ENCODE measurements at regions not wholly inside any gene's neighbourhood (a gene's known extent, or its start where the extent isn't known, plus 50 kb on each side); places are given as distances from the start of the nearest gene placed in this dataset.

GRCh38 chr1:81327743-81328142 is 473.0 kb upstream of the ADGRL2 start:
- Mint-ChIP-seq H3K4me3 (no peak overlapping the region), H3K36me3 (no peaks in the 10 kb centered on the region), H3K27me3 (no peaks in the 10 kb centered on the region), H3K27ac (no peak overlapping the region), H3K4me1 (no peaks in the 10 kb centered on the region), H3K9me3 (peaks cover 0 to 4% (median 0%) of the 10 kb centered on the region in 7 donors)
- DNase-seq (no peak), ATAC-seq (ENCODE audit: low read depth in 2 of 2) (no peak)

GRCh38 chr1:81327103-81327710 is 473.5 kb upstream of the ADGRL2 start:
- Mint-ChIP-seq H3K27ac (no peak overlapping the region), H3K9me3 (peaks cover 0 to 4% (median 0%) of the 10 kb centered on the region in 7 donors), H3K36me3 (no peaks in the 10 kb centered on the region), H3K4me3 (no peak overlapping the region), H3K27me3 (no peaks in the 10 kb centered on the region), H3K4me1 (no peaks in the 10 kb centered on the region)
- DNase-seq (no peak), ATAC-seq (ENCODE audit: low read depth in 2 of 2) (no peak)

GRCh38 chr1:81326212-81326611 is 474.5 kb upstream of the ADGRL2 start:
- no peak overlapping the region for H3K27ac Mint-ChIP-seq
- H3K36me3 Mint-ChIP-seq: no peaks in the 10 kb centered on the region
- DNase-seq (no peak), ATAC-seq (ENCODE audit: low read depth in 2 of 2) (no peak)
- no peaks in the 10 kb centered on the region for H3K27me3 Mint-ChIP-seq
- no peaks in the 10 kb centered on the region for H3K4me1 Mint-ChIP-seq
- H3K9me3 Mint-ChIP-seq: peaks cover 0 to 4% (median 0%) of the 10 kb centered on the region in 7 donors
- no peak overlapping the region for H3K4me3 Mint-ChIP-seq

GRCh38 chr1:81325397-81325796 is 475.3 kb upstream of the ADGRL2 start:
- no peak for DNase-seq
- Mint-ChIP-seq H3K4me1 (no peaks in the 10 kb centered on the region), H3K36me3 (no peaks in the 10 kb centered on the region), H3K27ac (no peak overlapping the region), H3K4me3 (no peak overlapping the region), H3K9me3 (peaks cover 0 to 4% (median 0%) of the 10 kb centered on the region in 7 donors), H3K27me3 (no peaks in the 10 kb centered on the region)
- ATAC-seq (ENCODE audit: low read depth in 2 of 2): no peak

- no peak for DNase-seq
- no peak overlapping the region for H3K27ac Mint-ChIP-seq
- H3K36me3 Mint-ChIP-seq: no peaks in the 10 kb centered on the region
- H3K4me1 Mint-ChIP-seq: no peaks in the 10 kb centered on the region
- H3K9me3 Mint-ChIP-seq: peaks cover 0 to 4% (median 0%) of the 10 kb centered on the region in 7 donors
- H3K27me3 Mint-ChIP-seq: no peaks in the 10 kb centered on the region
- no peak overlapping the region for H3K4me3 Mint-ChIP-seq
- no peak for ATAC-seq (ENCODE audit: low read depth in 2 of 2)
Measured at GRCh38 chr1:81323862-81324261, 476.9 kb upstream of the ADGRL2 start.

GRCh38 chr1:81317191-81317590 is 483.5 kb upstream of the ADGRL2 start:
- DNase-seq (no peak), ATAC-seq (ENCODE audit: low read depth in 2 of 2) (no peak)
- H3K9me3 Mint-ChIP-seq: no peaks in the 10 kb centered on the region
- no peak overlapping the region for H3K27ac Mint-ChIP-seq
- H3K27me3 Mint-ChIP-seq: no peaks in the 10 kb centered on the region
- no peaks in the 10 kb centered on the region for H3K4me1 Mint-ChIP-seq
- H3K4me3 Mint-ChIP-seq: no peak overlapping the region
- H3K36me3 Mint-ChIP-seq: no peaks in the 10 kb centered on the region

GRCh38 chr1:81314513-81315233 is 486.1 kb upstream of the ADGRL2 start:
- no peaks in the 10 kb centered on the region for H3K36me3 Mint-ChIP-seq
- DNase-seq: no peak
- no peak overlapping the region for H3K27ac Mint-ChIP-seq

GRCh38 chr1:81313289-81313688 is 487.4 kb upstream of the ADGRL2 start:
- ATAC-seq (ENCODE audit: low read depth in 2 of 2) (no peak), DNase-seq (no peak)
- no peak overlapping the region for H3K4me3 Mint-ChIP-seq

More at GRCh38 chr1:81314513-81315233, 486.1 kb upstream of the ADGRL2 start:
- ATAC-seq (ENCODE audit: low read depth in 2 of 2): no peak
- no peaks in the 10 kb centered on the region for H3K27me3 Mint-ChIP-seq
- H3K4me1 Mint-ChIP-seq: no peaks in the 10 kb centered on the region
- H3K4me3 Mint-ChIP-seq: no peak overlapping the region
- no peaks in the 10 kb centered on the region for H3K9me3 Mint-ChIP-seq

GRCh38 chr1:81312272-81312754 is 488.4 kb upstream of the ADGRL2 start:
- DNase-seq (no peak), ATAC-seq (ENCODE audit: low read depth in 2 of 2) (no peak)
- Mint-ChIP-seq H3K27ac (no peak overlapping the region), H3K27me3 (no peaks in the 10 kb centered on the region), H3K36me3 (no peaks in the 10 kb centered on the region), H3K9me3 (no peaks in the 10 kb centered on the region), H3K4me3 (no peak overlapping the region), H3K4me1 (no peaks in the 10 kb centered on the region)

More at GRCh38 chr1:81313289-81313688, 487.4 kb upstream of the ADGRL2 start:
- no peaks in the 10 kb centered on the region for H3K9me3 Mint-ChIP-seq
- no peak overlapping the region for H3K27ac Mint-ChIP-seq
- no peaks in the 10 kb centered on the region for H3K27me3 Mint-ChIP-seq
- no peaks in the 10 kb centered on the region for H3K4me1 Mint-ChIP-seq
- H3K36me3 Mint-ChIP-seq: no peaks in the 10 kb centered on the region

- Mint-ChIP-seq H3K9me3 (no peaks in the 10 kb centered on the region), H3K4me1 (no peaks in the 10 kb centered on the region), H3K27me3 (no peaks in the 10 kb centered on the region), H3K36me3 (no peaks in the 10 kb centered on the region), H3K4me3 (no peak overlapping the region), H3K27ac (no peak overlapping the region)
- DNase-seq (no peak), ATAC-seq (ENCODE audit: low read depth in 2 of 2) (no peak)
Measured at GRCh38 chr1:81310250-81310649, 490.5 kb upstream of the ADGRL2 start.

- no peak overlapping the region for H3K27ac Mint-ChIP-seq
- H3K27me3 Mint-ChIP-seq: no peaks in the 10 kb centered on the region
- H3K36me3 Mint-ChIP-seq: no peaks in the 10 kb centered on the region
Measured at GRCh38 chr1:81308191-81308590, 492.5 kb upstream of the ADGRL2 start.

GRCh38 chr1:81307786-81308185 is 492.9 kb upstream of the ADGRL2 start:
- no peak for DNase-seq
- Mint-ChIP-seq H3K27ac (no peak overlapping the region), H3K9me3 (peaks cover 0 to 5% (median 0%) of the 10 kb centered on the region in 7 donors), H3K4me3 (no peak overlapping the region), H3K36me3 (no peaks in the 10 kb centered on the region), H3K4me1 (no peaks in the 10 kb centered on the region), H3K27me3 (no peaks in the 10 kb centered on the region)
- ATAC-seq (ENCODE audit: low read depth in 2 of 2): no peak

More at GRCh38 chr1:81308191-81308590, 492.5 kb upstream of the ADGRL2 start:
- H3K4me1 Mint-ChIP-seq: no peaks in the 10 kb centered on the region
- no peak for ATAC-seq (ENCODE audit: low read depth in 2 of 2)
- no peak overlapping the region for H3K4me3 Mint-ChIP-seq
- H3K9me3 Mint-ChIP-seq: peaks cover 0 to under 1% (median 0%) of the 10 kb centered on the region in 7 donors
- DNase-seq: no peak

GRCh38 chr1:81305997-81306452 is 494.7 kb upstream of the ADGRL2 start:
- Mint-ChIP-seq H3K27me3 (no peaks in the 10 kb centered on the region), H3K9me3 (peaks cover 0 to 5% (median 0%) of the 10 kb centered on the region in 7 donors), H3K4me1 (no peaks in the 10 kb centered on the region), H3K36me3 (no peaks in the 10 kb centered on the region), H3K4me3 (no peak overlapping the region), H3K27ac (no peak overlapping the region)
- ATAC-seq (ENCODE audit: low read depth in 2 of 2) (no peak), DNase-seq (no peak)

GRCh38 chr1:81304187-81304586 is 496.5 kb upstream of the ADGRL2 start:
- DNase-seq (no peak), ATAC-seq (ENCODE audit: low read depth in 2 of 2) (no peak)
- Mint-ChIP-seq H3K36me3 (no peaks in the 10 kb centered on the region), H3K9me3 (peaks cover 0 to 5% (median 0%) of the 10 kb centered on the region in 7 donors), H3K27me3 (no peaks in the 10 kb centered on the region), H3K4me3 (no peak overlapping the region), H3K27ac (no peak overlapping the region), H3K4me1 (no peaks in the 10 kb centered on the region)
